H1 (cell line): ENCODE measurements at regions not wholly inside any gene's neighbourhood (a gene's known extent, or its start where the extent isn't known, plus 50 kb on each side); places are given as distances from the start of the nearest gene placed in this dataset.

ENCODE experiments used
- CTCF ChIP-seq, 3 experiments: IDR thresholded peaks; 1 replicate in 2 of 3; 2 replicates in 1 of 3; pipeline versions ENCODE4 v1.5.1 to v1.6.1; 2011; ENCODE audit warnings: low read length in 3 of 3, mild to moderate bottlenecking in 3 of 3, inconsistent platforms in 2 of 3, low read depth in 1 of 3, moderate library complexity in 1 of 3; ENCODE audit not compliant: insufficient read depth in 1 of 3; ENCODE audit errors: control extremely low read depth in 1 of 3
- JUND ChIP-seq: IDR thresholded peaks from 2 replicates; pipeline ENCODE4 v1.6.1; 2011; ENCODE audit warnings: mild to moderate bottlenecking, improper control_type of control experiment, low read length
- MAFK ChIP-seq: IDR thresholded peaks from 2 replicates; pipeline ENCODE4 v1.6.1; 2012; ENCODE audit warnings: low read depth, mild to moderate bottlenecking, improper control_type of control experiment, low read length
- POLR2AphosphoS5 ChIP-seq: IDR thresholded peaks from 2 replicates; pipeline ENCODE4 v1.6.1; 2011; ENCODE audit warnings: low read depth, low read length

- TF ChIP-seq CTCF (IDR thresholded peaks at IDR 0.05; ENCODE audit: control extremely low read depth in 1 of 3, insufficient read depth in 1 of 3, low read depth in 1 of 3, low read length in 3 of 3) (no peak), POLR2AphosphoS5 (no peak), MAFK (no peak), JUND (no peak)
Measured at GRCh38 chr1:50347933-50348332, 75.3 kb downstream of the DMRTA2 start.
